ENCODE measurements at regions not wholly inside any gene's neighbourhood (a gene's known extent, or its start where the extent isn't known, plus 50 kb on each side); places are given as distances from the start of the nearest gene placed in this dataset.
"Not testable (repeated sequence)": the region's sequence is repeated elsewhere in the genome, so short reads cannot be mapped to it uniquely, and the experiment has no call there.

- DNase-seq (ENCODE audit: low spot score), result no peak
These were observed 68.0 kb downstream of the CBLN4 start for GRCh38 chr20:55937283-55937682.

- no peak for DNase-seq (ENCODE audit: low spot score)
These were observed 69.1 kb downstream of the CBLN4 start for GRCh38 chr20:55936209-55936595.

- peak; percentile 7 for DNase-seq (ENCODE audit: low spot score)
These were observed 69.7 kb downstream of the CBLN4 start for GRCh38 chr20:55935448-55936208.

- no peak for DNase-seq (ENCODE audit: low spot score)
These were observed 71.2 kb downstream of the CBLN4 start for GRCh38 chr20:55934146-55934545.

- not testable (repeated sequence) for DNase-seq (ENCODE audit: low spot score)
These were observed 74.4 kb downstream of the CBLN4 start for GRCh38 chr20:55930876-55931275.

GRCh38 chr20:55928266-55928665, 77.1 kb downstream of the CBLN4 start:
- no peak for DNase-seq (ENCODE audit: low spot score)

- no peak for DNase-seq (ENCODE audit: low spot score)
These were observed 85.4 kb downstream of the CBLN4 start for GRCh38 chr20:55919956-55920355.

- no peak for DNase-seq (ENCODE audit: low spot score)
These were observed 86.0 kb downstream of the CBLN4 start for GRCh38 chr20:55919319-55919718.

GRCh38 chr20:55918471-55918870, 86.8 kb downstream of the CBLN4 start:
- no peak for DNase-seq (ENCODE audit: low spot score)

GRCh38 chr20:55893031-55893430, 112.3 kb downstream of the CBLN4 start:
- no peak for DNase-seq (ENCODE audit: low spot score)

- DNase-seq (ENCODE audit: low spot score), result no peak
These were observed 116.6 kb downstream of the CBLN4 start for GRCh38 chr20:55888685-55889084.

GRCh38 chr20:55882910-55883309, 122.4 kb downstream of the CBLN4 start:
- no peak for DNase-seq (ENCODE audit: low spot score)

GRCh38 chr20:55882286-55882685, 123.0 kb downstream of the CBLN4 start:
- no peak for DNase-seq (ENCODE audit: low spot score)

GRCh38 chr20:55881204-55881603, 124.1 kb downstream of the CBLN4 start:
- no peak for DNase-seq (ENCODE audit: low spot score)

GRCh38 chr20:55880361-55880760, 125.0 kb downstream of the CBLN4 start:
- peak; percentile 17 for DNase-seq (ENCODE audit: low spot score)

- DNase-seq (ENCODE audit: low spot score), result no peak
These were observed 150.3 kb downstream of the CBLN4 start for GRCh38 chr20:55855052-55855451.

GRCh38 chr20:55830121-55830827, 175.0 kb downstream of the CBLN4 start:
- no peak for DNase-seq (ENCODE audit: low spot score)

- no peak for DNase-seq (ENCODE audit: low spot score)
These were observed 200.2 kb downstream of the CBLN4 start for GRCh38 chr20:55805138-55805537.

- no peak for DNase-seq (ENCODE audit: low spot score)
These were observed 204.6 kb downstream of the CBLN4 start for GRCh38 chr20:55800552-55801245.

- no peak for DNase-seq (ENCODE audit: low spot score)
These were observed 211.3 kb downstream of the CBLN4 start for GRCh38 chr20:55793986-55794385.

- no peak for DNase-seq (ENCODE audit: low spot score)
These were observed 213.3 kb downstream of the CBLN4 start for GRCh38 chr20:55792049-55792448.

GRCh38 chr20:55790178-55790577, 215.1 kb downstream of the CBLN4 start:
- DNase-seq (ENCODE audit: low spot score), result no peak

GRCh38 chr20:55784036-55784435, 221.3 kb downstream of the CBLN4 start:
- no peak for DNase-seq (ENCODE audit: low spot score)

Data from pons (tissue), 1 donor.